Tibial nerve (tissue), 4 donors: ENCODE measurements at regions not wholly inside any gene's neighbourhood (a gene's known extent, or its start where the extent isn't known, plus 50 kb on each side); places are given as distances from the start of the nearest gene placed in this dataset.

Source experiments
- CTCF ChIP-seq, 5 experiments: fragments of 200-600 bp in 3 of 5; fragments of 450-650 bp in 2 of 5; sonication (generic) in 3 of 5; IDR thresholded peaks; one replicate each; pipeline ENCODE4 v1.5.1; 2016 to 2019; ENCODE audit warnings: antibody characterized with exemption in 5 of 5, mild to moderate bottlenecking in 3 of 5, moderate library complexity in 2 of 5
- EP300 ChIP-seq, 2 donors: sonication (generic); formaldehyde crosslinking; IDR thresholded peaks; one replicate each; pipeline ENCODE4 v1.6.1; 2017; ENCODE audit warnings: antibody characterized with exemption in 2 of 2, mild to moderate bottlenecking in 1 of 2
- POLR2A ChIP-seq, 2 donors: fragments of 450-650 bp; IDR thresholded peaks; one replicate each; pipeline ENCODE4 v1.6.1; 2017; ENCODE audit warnings: antibody characterized with exemption in 2 of 2, mild to moderate bottlenecking in 2 of 2, moderate library complexity in 2 of 2

GRCh38 chr20:11502671-11503070 is 415.0 kb upstream of the BTBD3 start:
- TF ChIP-seq CTCF (IDR thresholded peaks at IDR 0.05) (no peak), EP300 (IDR thresholded peaks at IDR 0.05) (no peak), POLR2A (IDR thresholded peaks at IDR 0.05) (no peak)
